ENCODE measurements at regions not wholly inside any gene's neighbourhood (a gene's known extent, or its start where the extent isn't known, plus 50 kb on each side); places are given as distances from the start of the nearest gene placed in this dataset.

DNA sequence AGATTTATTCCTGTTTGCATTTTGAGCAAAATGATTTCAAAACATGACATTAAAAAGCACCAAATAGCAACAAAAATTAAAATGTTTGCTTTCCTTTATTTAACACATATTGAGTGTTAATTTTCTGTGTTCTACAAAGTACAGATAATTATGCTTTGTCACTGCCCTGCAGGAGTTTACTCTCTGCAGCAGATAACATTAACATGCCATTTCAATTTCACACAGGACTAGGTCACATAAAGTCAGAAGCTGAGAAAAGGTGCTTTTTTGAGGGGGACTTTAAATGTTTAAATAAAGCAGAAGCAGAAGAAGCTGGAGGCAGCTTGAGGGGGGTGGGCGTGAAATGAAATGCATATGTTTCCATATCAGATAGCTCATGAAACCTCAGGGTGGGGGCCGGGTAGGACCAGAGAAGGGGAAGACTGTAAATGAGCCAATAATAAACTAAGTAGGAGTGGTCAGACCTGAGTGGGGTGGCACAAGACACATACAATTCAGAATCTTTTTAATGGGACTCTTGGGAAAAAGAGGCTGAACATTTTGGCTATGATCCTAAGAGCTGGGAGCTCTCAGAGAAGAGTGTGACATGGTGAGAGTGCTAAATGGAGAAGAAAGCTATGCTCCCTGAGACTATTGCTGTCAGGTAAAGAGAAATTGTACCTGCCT lies 387.5 kb downstream of the FAM170A start:
- DNase-seq: no peak

DNA sequence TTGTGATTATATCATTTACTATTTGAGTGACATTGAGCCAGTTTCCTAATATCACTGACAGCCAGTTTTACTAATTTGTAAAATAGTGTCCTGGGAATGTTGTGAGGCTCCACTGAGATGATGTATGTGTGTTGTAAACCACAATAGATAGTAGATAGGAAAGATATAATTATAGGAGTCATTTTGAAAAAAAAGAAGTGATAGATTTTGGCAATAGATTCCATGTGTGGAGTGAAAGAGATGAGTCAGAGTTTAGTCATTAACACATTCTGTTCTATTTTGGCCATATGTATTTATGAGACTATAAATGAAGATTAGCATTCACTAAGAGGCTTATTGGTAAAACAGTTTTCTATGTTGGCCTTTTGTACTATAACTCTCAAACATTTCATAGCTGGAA lies 388.2 kb downstream of the FAM170A start:
- DNase-seq: no peak

DNA sequence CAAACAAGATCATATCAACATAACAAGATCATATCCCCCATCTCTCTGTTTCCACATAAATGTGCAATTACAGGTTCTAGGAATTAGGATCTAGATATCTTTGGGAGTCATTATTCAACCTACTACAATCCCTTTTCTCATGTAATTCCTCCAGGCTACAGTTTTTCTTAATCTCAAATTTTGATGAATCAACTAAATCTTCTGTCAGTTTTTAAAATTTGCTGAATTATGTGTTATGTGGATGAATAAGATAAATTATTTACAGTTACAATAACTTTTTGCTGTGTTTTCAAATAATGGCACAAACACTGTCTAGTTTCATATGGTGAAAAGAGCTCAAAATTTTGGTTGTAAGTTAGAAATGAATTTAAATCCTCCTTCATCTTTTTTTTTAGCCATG lies 405.8 kb downstream of the FAM170A start:
- DNase-seq: no peak

DNA sequence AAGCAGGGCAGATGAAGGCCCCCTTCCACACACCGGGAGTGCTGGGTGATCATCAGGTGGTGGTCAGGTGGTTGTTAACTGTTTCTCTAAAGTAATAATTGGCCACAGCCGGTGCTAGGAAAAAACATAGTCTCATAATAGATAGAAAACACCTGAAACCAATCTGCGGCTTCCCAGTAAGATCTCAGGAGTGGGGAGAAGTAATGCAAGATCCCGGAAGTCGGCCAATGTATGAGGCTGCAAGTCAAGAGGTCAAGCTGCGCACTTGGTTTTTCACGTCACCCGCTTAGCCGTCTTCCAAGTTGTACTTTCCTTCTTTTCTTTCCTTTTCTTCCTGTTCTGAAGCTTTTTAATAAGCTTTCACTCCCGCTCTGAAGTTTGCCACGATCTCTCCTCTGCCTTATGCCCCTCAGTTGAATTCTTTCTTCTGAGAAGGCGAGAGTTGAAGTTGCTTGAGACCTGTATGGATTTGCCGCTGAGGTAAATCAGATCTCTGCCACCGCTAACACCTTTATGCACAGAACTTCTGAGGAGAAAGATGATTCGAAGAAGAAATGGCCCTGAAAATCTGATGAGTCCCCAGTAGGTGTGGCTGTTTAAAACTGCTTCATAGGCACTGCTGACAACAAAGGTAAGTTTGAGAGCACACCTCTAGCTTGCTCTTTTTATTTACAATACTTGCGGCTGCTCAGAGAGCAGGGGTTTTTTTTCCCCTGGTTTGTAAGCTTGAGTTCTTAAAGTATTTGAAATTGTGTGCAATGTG lies 406.6 kb downstream of the FAM170A start:
- no peak for DNase-seq

DNA sequence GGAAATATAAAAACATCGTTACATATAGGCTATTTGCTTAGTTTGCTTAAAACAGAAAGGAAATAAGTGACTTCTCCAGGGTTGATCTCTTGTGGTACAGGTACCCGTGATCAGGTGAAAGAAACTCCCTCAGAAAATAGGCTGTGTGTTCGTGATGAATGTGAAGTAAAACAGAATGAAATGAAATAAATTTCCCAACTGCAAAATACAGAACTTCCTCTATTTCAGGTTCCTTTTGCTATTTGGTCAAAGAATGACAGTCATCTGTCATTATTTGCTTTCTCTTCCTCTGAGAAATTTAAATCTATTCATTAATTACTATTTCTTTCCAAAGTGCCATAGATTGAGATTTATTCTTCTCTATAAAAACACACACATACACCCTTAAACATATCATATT lies 408.1 kb downstream of the FAM170A start:
- DNase-seq: peak; percentile 52 to 55

DNA sequence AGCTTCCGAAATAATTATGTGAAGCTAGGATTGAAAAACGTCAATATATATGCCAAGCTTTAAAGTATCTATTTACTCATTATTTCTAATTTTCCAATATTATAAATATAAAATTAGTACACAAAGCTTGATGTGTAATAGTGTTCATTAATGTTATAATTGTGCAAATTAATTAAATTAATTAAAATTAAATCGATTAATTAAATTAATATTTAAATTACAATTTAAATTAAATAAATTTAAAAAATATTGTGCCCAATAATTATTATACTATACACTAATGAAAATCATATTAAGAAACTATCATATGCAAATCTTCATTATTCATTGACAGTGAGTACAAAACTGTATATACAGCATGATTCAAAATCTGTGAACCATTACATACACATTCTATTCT lies 409.8 kb downstream of the FAM170A start:
- DNase-seq: no peak

DNA sequence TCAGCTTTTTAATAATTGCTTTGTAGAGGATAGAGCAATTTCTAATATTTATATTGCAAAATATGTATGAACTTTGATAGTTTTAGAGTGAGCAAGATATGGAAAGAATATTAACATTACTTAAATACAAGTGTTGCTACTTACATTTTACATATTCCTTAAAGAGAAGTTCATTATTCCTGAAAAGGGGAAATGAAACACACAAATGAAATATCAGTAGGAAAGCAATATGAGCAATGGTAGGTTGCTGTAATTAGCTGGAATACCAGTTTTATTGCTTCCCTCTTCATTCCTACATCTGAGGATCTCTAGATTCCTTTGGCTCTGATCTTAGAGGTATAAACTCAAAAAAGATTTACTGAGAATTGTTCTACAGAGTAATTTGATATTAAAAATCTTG lies 414.1 kb downstream of the FAM170A start:
- DNase-seq: no peak

DNA sequence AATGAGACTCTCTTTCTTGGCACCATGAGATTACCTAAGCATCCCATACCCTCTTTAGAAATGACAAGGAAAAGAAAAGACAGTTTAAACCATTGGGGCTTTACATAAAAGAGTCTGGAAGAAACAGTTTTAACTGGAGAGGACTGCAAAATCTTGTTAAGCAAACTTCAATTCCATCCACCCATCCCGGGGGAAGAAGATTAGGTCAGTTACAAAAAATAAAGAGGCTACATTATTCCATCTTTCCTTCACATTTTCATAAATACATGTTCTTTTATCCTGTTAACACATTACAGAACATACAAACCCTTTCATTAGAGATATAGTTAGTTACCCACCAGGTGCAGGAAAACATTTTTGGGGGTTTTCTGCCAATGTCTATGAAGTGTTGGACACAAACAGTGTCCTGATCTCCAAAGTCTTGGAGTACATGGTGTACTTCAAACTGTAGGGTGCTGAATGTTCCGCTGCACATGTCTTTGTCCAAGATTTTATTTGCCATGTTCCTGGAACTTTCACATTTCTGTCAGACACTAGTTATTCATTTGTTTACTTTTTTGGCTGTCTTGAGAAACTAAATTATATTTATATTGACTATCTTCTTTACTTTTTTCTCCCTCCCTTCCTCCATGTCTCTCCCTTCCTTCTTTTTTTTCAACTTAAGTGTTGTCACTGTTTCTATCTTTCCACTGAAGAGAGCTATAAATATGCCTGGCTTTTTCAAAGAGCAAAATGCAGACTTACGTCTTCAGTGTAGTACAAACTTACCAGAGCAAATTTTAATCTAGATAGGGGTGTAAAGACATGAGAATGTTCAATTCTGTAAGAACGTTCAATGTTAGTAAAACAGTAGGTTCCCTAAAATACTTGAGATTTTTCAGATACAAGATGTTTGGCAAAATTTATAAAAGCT lies 410.9 kb upstream of the PRR16 start:
- DNase-seq: no peak

DNA sequence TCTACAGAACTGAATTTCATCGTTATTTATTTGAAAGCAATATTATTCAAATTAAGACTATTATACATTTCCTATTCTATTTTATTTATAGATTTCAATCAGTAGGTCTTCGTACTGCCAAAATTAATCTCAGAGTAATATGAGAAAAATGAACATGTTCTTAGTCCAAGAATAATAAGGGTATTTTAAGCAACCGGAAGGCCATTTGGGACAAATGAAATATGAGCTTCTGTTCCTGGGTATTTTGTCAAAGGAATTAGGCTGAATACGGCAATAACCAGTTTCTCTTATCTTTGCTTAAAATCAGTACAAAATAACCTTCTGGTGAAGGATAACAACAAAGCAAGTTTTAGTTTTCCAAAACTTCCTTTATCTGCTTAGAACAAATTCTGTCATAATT lies 410.3 kb upstream of the PRR16 start:
- DNase-seq: no peak

DNA sequence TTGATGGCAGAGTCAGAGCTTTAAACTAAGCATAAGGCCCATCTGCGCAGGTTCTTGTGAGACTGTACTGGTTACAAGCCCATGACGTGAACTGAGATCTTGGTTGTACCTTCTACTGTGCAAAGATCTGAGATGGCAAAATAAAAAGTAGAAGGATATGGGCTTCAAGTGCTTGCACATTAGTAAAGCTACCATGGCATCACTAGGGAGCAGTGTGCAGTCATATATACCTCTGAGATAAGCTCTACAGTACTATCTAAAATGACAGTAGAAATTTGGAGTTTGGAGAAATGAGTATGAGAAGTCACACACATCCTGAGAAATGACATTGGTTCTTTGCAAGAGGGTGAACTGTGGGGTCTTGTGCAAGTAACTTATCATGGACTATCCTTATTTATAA lies 408.2 kb upstream of the PRR16 start:
- peak; percentile 6 to 11 for DNase-seq

DNA sequence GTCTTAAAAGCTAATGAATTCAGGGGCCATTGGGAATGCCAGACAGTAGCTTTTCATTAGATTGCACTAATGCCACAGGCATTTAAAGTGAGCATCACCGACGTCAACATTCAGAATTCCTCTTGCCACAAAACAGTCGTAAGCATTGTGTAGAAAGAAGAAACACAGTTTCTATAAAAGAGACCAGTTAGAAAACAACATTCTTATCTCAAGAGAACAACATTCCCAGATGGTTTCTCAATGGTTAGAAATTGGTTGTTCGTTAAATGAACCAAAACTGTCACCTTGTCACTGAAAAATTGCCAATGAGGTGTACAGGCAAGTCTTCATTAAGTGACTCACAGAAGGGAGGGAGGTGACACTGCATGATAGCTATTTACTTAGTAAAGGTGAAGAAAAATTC lies 401.6 kb upstream of the PRR16 start:
- DNase-seq: no peak

DNA sequence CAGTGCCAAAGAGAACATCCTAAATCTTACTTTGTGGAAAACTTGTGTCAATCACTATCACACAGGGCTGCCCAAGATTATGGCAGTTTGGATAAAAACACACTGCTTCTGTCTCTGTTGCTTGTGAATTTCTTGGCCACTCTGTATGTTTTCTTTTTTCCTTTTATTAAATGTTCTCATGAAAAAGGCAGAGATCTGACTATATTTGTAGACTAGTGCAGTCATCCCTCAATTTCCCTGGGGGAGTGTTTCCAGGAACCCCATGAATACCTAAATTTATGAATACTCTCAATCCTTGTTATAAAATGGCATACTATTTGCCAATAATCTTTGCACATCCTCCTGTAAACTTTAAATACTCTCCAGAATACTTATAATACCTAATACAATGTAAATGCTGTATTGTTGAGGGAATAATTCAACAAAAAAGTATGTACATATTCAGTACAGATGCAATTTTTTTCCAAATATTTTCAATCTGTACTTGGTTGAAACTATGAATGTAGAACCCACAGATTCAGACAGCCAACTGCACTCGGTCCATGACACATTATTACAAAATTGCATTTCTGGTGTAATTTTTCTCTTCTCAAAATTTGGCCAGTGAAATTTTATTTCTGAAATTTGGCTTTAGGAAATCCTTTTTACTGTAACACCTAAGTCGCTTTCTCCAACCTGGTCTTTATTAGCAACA lies 391.9 kb upstream of the PRR16 start:
- no peak for DNase-seq

DNA sequence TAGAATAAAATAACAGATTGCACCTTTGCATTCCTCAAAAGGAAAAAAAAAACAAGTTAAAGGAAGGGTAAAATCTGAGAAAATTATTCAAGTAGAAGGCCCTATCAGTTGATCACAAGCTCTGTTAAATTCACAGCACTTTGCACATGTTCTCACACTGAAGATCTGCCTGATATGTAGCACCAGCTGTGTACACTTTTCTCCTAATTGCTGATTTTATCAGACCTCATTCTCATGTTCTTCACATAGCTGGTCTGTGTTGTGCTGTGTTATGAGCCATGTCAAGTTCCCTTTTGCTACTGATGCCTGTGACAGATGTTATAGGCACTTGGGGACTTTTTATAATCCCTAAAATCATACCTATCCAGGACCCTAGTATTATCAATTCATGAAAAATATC lies 390.4 kb upstream of the PRR16 start:
- no peak for DNase-seq

DNA sequence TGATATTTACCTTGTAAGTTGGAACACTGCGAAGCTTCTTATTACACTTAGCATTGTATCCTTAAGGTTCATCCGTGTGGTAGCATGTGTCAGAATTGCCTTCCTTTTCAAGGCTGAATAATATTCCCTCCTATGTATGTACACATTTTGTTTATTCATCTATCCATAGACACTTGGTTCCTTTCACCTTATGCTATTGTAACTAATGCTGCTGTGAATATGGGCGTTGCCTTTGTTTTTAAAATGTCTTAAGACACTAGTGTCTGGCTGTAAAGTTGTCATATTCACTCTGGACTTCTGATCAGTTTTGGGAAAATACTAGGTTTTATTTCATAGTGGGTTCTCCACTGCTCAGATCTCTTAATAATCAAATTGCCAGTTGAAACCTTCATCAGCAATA lies 383.3 kb upstream of the PRR16 start:
- no peak for DNase-seq

DNA sequence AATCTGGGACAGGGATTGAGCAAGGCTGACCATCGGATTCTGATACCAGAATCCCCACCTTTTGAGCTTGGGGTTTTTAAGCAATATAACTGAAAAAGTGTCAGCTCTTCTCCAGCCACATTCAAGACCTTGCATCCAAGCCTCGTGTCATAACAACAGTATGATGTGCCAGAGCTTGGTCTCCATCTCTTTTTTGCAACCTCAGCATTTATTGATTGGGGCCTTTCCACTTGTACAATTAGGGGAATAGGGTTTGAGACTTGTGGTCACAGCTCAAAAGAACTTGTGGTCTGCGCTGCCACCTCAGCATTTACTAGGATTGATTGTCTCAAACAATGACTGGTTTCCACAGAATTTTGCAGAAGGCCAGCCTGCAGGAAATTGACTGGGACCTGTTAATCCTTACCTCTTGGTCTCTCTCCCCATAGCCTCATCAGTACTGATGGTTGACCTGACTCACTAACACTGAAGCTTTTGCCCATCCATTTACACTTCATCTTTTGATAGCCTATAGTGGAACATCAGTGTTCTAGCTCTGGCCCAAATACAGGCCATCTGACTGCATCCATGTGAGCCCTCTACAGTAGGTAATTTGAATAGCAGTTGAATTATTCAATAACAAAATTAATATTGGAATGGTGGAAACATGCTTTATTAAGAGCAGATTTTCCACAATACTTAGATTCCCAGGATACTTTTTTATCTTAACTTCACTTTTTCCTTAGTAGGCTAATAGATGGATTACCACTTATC lies 381.6 kb upstream of the PRR16 start:
- no peak for DNase-seq

DNA sequence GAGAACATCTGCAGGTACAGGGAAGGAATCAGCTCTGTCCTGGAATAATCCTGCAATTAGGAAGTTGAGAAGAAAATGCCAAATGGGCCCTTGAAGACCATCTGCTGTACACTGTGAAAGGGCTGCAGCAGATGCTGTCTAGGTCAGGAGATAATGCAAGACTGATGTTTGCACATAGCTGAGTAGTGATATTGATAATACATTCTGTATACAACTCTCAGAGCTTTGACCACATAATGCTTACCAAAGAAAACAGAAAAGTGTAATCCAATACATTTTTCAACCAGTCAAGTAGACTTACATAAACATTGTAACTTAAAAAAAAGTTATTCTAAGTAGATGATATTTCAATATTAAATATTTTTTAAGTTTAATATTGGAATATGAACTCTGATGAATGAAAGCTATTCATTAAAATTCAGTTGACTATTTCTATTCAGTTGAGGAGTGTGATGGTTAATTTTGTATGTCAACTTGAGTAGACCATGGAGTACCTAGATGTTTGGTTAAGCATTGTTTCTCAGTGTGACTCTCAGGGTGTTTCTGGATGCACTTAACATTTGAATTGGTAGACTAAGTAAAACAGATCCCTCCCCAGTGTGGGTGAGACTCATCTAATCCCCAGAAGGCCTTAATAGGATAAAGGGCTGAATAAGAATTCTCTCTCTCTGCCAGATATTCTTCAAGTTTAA lies 380.1 kb upstream of the PRR16 start:
- DNase-seq: no peak

DNA sequence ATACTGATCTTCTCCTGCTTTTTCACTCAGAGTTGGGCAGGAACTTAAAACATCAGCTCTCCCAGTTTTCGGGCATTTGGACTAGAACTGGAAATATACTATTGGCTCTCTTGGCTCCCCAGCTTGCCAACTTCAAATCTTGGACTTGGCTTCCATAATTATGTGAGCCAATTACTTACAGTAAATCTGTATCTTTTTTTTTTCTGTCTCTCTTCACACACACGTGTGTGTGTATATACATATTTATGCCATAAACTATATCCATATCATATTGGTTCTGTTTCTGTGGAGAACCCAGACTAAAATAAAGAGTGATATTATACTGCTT lies 379.6 kb upstream of the PRR16 start:
- DNase-seq: no peak

DNA sequence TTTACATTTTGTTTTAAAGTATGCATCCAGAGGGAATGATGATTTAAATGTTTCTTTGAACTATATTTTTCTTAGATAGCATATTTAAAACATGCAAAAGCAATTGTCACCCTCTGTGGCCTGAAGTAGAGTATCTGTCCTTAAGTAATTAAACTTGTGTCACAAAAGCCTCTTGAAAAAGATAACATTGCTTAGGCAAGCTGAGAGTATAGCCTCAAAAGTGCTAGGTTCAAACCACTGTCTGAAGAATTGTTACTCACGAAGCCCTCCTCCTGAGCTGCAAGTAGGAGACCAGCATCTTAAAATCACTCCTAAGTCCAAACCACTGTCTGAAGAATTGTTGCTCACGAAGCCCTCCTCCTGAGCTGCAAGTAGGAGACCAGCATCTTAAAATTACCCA lies 378.0 kb upstream of the PRR16 start:
- DNase-seq: no peak

DNA sequence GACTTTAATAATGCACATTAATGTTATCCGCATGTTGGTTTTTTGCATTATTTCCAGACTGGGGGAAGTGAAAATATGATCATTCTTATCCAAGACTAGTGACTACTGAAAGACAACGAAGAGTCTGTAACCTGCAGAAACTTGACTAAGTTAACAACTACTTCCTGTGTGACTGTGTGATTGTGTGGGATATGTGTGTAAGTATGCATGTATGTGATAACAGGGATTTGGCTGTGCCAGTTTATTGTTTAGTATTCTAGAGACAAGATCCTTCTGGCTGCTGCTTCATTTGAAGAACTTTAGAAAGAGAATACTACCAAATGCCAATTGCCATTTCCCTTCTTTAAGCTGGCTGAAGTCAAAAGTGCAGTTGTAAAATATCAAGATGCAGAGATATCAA lies 375.7 kb upstream of the PRR16 start:
- no peak for DNase-seq

DNA sequence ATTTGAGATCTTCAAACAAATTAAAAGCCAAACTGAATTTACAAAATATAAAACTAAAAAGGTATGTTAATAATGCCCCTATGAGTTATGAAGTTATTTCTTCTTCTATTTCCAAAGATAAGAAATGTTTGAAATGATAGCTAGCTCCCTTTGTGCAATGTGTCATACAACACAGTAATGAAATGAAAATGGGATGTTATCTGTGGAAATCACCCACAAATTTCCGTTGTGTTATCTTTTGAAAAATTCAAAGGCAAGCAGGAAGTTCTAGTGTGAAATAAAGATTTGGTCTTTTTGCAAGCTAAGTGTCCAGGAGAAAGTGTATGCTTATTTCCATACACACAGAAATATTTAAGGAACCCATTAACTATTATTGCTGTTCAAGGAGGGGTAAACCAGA lies 375.3 kb upstream of the PRR16 start:
- DNase-seq: peak in 1 of 2 experiments; percentile 2

DNA sequence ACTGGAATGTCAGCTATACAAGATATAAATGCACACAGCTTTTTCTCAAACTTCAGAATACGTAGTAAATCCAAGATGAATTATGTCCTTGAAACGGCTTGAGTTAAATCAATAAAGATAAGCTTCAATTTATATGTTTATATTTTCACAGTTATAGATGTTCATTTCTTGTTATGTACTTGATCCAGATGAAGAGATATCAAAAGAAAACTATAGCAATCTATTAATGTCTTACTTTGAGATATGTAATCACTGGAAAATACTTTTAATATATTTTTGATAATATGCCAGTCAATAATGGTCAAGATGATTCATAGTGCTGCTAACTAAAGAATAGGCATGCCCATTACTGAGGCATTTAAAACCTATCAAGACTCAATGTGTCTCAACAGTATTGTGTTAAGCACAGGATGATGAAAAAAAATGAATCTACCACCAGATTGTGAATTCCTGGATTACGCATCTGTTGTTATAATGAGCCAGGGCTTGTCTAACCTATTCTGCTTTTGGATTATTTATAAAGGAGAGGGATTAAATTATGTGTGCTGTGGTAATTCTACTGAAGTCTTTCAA lies 372.6 kb upstream of the PRR16 start:
- no peak for DNase-seq

DNA sequence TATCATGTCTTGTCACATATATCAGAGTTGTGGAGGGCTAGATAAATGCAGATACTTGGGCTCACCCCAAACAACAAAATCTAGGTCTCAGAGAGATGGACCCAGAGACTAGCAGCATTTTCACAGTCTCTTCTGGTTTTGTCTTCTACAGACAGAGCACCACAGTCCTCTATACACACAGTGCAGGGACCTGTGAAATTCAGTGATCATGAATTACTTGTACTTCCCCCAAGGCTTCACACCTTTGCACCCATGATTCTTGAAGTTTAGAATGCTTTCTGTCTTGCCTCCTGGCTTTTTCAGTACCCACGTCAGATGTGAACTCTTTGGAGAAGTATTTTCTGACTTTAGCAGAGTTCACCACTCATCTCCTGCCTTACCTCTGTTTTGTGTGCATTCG lies 371.5 kb upstream of the PRR16 start:
- DNase-seq: no peak

Data from AML-193 (cell line).